ENCODE measurements at regions not wholly inside any gene's neighbourhood (a gene's known extent, or its start where the extent isn't known, plus 50 kb on each side); places are given as distances from the start of the nearest gene placed in this dataset.

GRCh38 chr13:51007216-51007615 lies 97.6 kb downstream of the RNASEH2B start:
- Histone ChIP-seq H3K4me1 (ENCODE audit: control insufficient read depth, insufficient read depth, low read length) (no peaks in the 10 kb centered on the region), H3K27ac (ENCODE audit: low read length) (no peak overlapping the region), H3K4me3 (ENCODE audit: low read depth in 2 of 2, low read length in 2 of 2) (no peak overlapping the region), H3K36me3 (ENCODE audit: control insufficient read depth, insufficient read depth, low read length) (no peaks in the 10 kb centered on the region), H3K27me3 (ENCODE audit: control insufficient read depth, insufficient read depth, low read length) (no peaks in the 10 kb centered on the region), H3K9me3 (ENCODE audit: control insufficient read depth, insufficient read depth, low read depth, low read length) (no peaks in the 10 kb centered on the region)
- CTCF ChIA-PET = no interaction called here
- intact Hi-C loops (cut with micrococcal nuclease; ENCODE audit: unreplicated experiment) = no loop called here
- DNase-seq (ENCODE audit: low read depth, low spot score) = no peak
- POLR2A ChIA-PET = no interaction called here
- in situ Hi-C loops (cut with HindIII; ENCODE audit: low pct_unique_long_range_greater_than_20kb, low sequenced_read_pairs) = no loop called here
- no peak for ATAC-seq
- TF ChIP-seq, protein P1, sequence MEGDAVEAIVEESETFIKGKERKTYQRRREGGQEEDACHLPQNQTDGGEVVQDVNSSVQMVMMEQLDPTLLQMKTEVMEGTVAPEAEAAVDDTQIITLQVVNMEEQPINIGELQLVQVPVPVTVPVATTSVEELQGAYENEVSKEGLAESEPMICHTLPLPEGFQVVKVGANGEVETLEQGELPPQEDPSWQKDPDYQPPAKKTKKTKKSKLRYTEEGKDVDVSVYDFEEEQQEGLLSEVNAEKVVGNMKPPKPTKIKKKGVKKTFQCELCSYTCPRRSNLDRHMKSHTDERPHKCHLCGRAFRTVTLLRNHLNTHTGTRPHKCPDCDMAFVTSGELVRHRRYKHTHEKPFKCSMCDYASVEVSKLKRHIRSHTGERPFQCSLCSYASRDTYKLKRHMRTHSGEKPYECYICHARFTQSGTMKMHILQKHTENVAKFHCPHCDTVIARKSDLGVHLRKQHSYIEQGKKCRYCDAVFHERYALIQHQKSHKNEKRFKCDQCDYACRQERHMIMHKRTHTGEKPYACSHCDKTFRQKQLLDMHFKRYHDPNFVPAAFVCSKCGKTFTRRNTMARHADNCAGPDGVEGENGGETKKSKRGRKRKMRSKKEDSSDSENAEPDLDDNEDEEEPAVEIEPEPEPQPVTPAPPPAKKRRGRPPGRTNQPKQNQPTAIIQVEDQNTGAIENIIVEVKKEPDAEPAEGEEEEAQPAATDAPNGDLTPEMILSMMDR (IDR thresholded peaks at IDR 0.05) = no peak
- TF ChIP-seq TCF7L2 (IDR thresholded peaks at IDR 0.05; ENCODE audit: low read depth, low read length) (no peak), REST (IDR thresholded peaks at IDR 0.05; ENCODE audit: insufficient read depth in 1 of 2, low read depth in 2 of 2, low read length in 1 of 2) (no peak), POLR2AphosphoS5 (IDR thresholded peaks at IDR 0.05; ENCODE audit: low read depth, low read length) (no peak), SIN3A (IDR thresholded peaks at IDR 0.05; ENCODE audit: borderline replicate concordance, insufficient read depth, low read depth, low read length) (no peak)
- no TSS peak for BruUV-seq (replicated peaks)

DNA sequence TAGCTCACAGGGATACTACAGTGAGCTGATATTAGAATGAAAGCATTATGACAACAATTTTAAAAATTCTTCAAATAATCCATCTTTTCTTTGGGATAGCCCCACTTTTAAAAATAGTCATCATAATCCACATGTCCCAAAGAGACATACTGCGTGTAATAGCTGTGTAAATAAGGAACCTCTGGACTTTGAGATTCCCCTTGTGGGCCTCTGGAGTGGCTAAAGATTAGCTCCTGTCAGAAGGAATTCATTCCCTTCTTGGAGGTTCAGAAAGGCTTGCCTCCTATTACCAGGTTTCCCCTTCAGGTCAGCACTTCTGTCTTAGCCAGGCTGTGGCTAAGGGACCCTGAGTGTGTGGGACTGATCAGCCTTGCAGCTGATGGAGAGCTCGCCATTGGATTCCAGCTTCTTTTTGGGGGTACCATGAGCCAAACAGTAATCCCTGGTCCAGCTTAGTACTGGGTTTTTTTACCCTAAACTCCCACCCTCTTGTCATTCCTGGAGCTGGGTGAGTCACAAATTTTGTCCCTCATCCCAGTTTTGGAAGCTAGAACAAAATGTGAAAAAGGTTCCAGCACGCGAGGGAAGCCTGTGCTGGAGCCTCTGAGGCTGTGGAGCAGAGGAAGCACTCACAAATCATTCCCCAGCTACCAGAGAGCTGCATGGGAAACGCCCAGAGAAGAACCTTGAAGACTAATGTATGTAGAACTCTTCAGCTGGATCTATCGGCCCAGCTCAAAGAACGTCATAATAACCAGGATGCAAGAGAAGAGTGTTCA lies 96.7 kb downstream of the RNASEH2B start:
- H3K27me3 ChIP-seq (ENCODE audit: control insufficient read depth, insufficient read depth, low read length) = no peaks in the 10 kb centered on the region
- ATAC-seq (no peak), DNase-seq (ENCODE audit: low read depth, low spot score) (no peak)
- intact Hi-C loops (cut with micrococcal nuclease; ENCODE audit: unreplicated experiment) (no loop called here), in situ Hi-C loops (cut with HindIII; ENCODE audit: low pct_unique_long_range_greater_than_20kb, low sequenced_read_pairs) (no loop called here)
- H3K4me1 ChIP-seq (ENCODE audit: control insufficient read depth, insufficient read depth, low read length) = no peaks in the 10 kb centered on the region
- no peak overlapping the region for H3K27ac ChIP-seq (ENCODE audit: low read length)
- no peaks in the 10 kb centered on the region for H3K9me3 ChIP-seq (ENCODE audit: control insufficient read depth, insufficient read depth, low read depth, low read length)
- POLR2A ChIA-PET = no interaction called here
- CTCF ChIA-PET = no interaction called here
- no TSS peak for BruUV-seq (replicated peaks)
- TF ChIP-seq TCF7L2 (IDR thresholded peaks at IDR 0.05; ENCODE audit: low read depth, low read length) (no peak), REST (IDR thresholded peaks at IDR 0.05; ENCODE audit: insufficient read depth in 1 of 2, low read depth in 2 of 2, low read length in 1 of 2) (no peak)
- no peaks in the 10 kb centered on the region for H3K36me3 ChIP-seq (ENCODE audit: control insufficient read depth, insufficient read depth, low read length)
- H3K4me3 ChIP-seq (ENCODE audit: low read depth in 2 of 2, low read length in 2 of 2) = no peak overlapping the region

Data from Panc1 (cell line).